ENCODE measurements at regions not wholly inside any gene's neighbourhood (a gene's known extent, or its start where the extent isn't known, plus 50 kb on each side); places are given as distances from the start of the nearest gene placed in this dataset.

DNA sequence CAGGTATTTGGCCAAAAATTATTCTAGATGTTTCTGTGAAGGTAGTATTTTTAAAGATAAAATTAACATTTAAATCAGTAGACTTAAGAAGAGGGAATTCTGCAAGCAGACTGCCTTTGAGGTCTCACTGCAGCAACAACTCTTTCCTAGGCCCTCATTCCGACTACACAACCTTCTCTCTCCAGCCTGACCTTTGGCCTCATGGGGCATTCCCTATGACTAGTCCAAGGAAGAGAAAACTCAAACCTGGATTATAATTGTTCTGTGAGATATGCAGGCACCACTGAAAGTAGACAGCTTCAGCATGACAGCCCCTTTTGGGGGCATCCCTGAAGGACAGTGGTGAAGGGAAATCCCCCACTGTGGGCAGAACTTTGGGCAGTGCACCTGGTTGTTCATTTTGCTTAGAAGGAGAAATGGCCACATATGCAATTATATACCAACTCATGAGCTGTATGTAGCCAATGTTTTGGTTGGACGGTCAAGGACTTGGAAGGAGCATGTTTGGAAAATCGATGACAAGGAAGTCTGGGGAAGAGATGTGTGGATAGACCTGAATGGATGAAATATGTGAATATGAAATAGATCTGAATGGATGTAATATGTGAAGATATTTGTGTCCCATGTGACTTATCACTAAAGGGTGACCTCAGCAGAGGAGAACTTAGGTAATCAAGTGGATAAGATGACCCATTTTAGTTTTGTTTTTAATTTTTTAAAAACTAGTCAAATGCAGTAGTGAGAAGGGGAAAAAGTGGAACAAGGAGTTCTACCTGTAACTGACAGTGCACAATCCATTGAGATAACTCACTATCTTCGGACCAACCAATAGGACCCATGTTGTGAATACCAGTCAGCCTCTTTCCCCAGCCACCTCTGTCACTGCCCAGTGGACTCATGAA is 233.3 kb upstream of the FOXN3 start:
- DNase-seq (ENCODE audit: low read depth), result no peak

DNA sequence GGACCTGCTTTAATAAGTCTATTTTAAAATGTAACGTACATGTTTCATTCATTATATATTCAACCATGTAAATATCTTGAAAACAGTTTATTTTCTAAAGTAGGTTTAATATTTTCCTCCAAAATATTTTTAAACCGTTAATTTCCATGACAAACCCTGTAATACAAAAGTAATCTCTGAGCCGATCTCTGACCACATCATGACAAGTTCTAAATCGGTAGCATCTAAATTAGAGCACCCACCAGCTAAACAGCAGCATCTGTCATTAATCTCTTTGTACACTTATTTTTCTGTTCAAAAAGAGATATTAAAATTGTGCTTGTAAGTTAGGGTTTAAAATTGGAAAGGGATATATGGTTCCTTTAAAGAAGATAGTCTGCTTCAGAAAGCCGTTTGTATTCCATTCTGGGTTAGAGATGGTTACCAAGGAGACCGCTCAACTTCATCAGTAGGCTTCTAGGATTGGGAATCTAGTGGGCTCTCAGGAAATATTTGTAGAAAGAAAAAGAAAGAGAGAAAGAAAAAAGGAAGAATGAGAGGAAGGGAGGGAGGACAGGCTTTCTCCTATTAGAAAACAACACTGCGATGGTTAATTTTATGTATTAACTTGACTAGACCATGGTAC is 232.5 kb upstream of the FOXN3 start:
- TF ChIP-seq, protein P1, sequence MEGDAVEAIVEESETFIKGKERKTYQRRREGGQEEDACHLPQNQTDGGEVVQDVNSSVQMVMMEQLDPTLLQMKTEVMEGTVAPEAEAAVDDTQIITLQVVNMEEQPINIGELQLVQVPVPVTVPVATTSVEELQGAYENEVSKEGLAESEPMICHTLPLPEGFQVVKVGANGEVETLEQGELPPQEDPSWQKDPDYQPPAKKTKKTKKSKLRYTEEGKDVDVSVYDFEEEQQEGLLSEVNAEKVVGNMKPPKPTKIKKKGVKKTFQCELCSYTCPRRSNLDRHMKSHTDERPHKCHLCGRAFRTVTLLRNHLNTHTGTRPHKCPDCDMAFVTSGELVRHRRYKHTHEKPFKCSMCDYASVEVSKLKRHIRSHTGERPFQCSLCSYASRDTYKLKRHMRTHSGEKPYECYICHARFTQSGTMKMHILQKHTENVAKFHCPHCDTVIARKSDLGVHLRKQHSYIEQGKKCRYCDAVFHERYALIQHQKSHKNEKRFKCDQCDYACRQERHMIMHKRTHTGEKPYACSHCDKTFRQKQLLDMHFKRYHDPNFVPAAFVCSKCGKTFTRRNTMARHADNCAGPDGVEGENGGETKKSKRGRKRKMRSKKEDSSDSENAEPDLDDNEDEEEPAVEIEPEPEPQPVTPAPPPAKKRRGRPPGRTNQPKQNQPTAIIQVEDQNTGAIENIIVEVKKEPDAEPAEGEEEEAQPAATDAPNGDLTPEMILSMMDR (conservative IDR thresholded peaks at IDR 0.05; ENCODE audit: low read depth, low read length), result no peak
- no peak for DNase-seq (ENCODE audit: low read depth)
- no peak overlapping the region for H3K4me3 ChIP-seq (ENCODE audit: low read depth, low read length)

More for the DNA sequence above, 233.3 kb upstream of the FOXN3 start:
- no peak overlapping the region for H3K4me3 ChIP-seq (ENCODE audit: low read depth, low read length)
- TF ChIP-seq, protein P1 (conservative IDR thresholded peaks at IDR 0.05; ENCODE audit: low read depth, low read length), result no peak

DNA sequence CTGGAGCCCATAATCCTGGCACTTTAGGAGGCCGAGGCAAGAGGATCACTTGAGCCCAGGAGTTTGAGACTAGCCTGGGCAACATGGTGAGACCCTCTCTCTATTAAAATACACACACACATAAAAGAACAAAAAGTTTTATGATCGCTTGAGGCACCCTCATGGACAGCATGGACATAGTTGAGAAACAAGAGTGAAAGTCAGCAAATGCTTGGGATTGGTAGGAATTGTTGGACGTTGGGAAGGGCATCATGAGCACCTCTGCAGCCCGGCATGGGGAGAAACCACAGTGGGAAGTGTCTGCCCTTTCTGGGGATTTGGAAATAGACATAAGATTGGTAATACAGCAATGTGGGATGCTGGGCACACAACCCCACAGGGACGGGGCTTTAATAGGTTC is 231.9 kb upstream of the FOXN3 start:
- no peak overlapping the region for H3K4me3 ChIP-seq (ENCODE audit: low read depth, low read length)
- TF ChIP-seq, protein P1 (conservative IDR thresholded peaks at IDR 0.05; ENCODE audit: low read depth, low read length), result no peak
- DNase-seq (ENCODE audit: low read depth), result no peak

DNA sequence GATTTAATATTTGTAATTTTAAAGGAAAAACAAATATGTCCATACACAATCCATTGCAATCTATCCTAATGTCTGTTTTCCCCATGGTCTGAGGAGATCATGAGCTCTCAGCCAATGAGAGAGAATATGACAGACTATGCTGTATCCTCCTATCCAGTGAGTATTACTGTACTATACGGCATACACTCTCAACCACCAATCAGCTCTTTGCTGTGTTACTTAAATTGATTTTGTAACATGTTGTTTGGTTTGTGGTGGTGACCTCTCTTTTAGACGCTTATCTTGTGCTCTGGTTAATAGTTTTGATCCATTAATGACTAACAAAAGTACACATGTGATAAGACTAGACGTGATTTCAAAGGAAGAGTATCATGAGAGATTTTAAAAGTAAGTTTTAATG is 231.5 kb upstream of the FOXN3 start:
- no peak overlapping the region for H3K4me3 ChIP-seq (ENCODE audit: low read depth, low read length)
- no peak for DNase-seq (ENCODE audit: low read depth)
- TF ChIP-seq, protein P1 (conservative IDR thresholded peaks at IDR 0.05; ENCODE audit: low read depth, low read length), result no peak

DNA sequence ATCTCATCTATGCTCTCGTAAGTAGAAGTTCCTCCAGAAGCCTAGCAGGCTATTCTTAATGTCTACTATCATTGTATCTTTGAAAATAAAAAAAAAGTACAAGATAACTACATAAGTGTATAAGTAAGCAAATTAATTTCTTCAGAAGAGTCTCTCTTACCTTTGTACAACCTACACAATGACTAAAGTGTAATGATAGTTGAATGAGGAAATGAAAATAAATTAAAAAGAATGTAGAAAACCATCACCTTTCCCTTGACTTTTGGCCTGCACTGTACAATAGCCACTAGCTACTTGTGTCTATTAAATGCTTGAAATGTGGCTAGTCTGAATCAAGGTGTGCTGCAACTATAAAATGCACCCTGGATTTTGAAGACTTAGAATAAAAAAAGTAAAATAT is 229.9 kb upstream of the FOXN3 start:
- TF ChIP-seq, protein P1 (conservative IDR thresholded peaks at IDR 0.05; ENCODE audit: low read depth, low read length), result no peak
- no peak for DNase-seq (ENCODE audit: low read depth)
- H3K4me3 ChIP-seq (ENCODE audit: low read depth, low read length), result no peak overlapping the region

DNA sequence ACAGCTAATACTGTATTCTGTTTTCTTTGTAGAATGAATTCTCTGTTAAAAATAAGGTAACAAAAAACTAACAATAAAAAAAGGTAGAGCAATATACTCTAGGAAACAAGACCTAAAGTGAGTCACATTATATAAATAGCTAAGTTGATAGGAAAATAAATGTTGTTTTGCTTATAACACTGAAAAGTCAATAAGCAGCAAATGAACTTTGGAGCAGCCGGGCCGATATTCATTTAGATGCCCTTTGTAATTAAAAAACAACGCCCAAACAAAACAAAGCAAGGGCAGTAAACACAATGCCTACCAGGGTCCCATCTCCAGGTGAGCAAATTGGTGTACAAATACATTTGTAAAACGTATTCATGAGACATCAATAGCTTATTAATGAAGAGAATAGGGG is 227.6 kb upstream of the FOXN3 start:
- DNase-seq (ENCODE audit: low read depth), result no peak
- TF ChIP-seq, protein P1 (conservative IDR thresholded peaks at IDR 0.05; ENCODE audit: low read depth, low read length), result no peak

More for the DNA sequence above, 227.6 kb upstream of the FOXN3 start:
- no peak overlapping the region for H3K4me3 ChIP-seq (ENCODE audit: low read depth, low read length)
